Activated CD8-positive, alpha-beta memory T cell treated with anti-CD3 and anti-CD28 coated beads for 36 hours (primary cell): ENCODE measurements at regions not wholly inside any gene's neighbourhood (a gene's known extent, or its start where the extent isn't known, plus 50 kb on each side); places are given as distances from the start of the nearest gene placed in this dataset.

ENCODE experiments used
- CTCF ChIA-PET: fragments of 350-600 bp; sonication (Branson Sonifier 250); formaldehyde crosslinking; loops from one replicate; lab custom pipeline; 2021; ENCODE audit warnings: antibody characterized with exemption; lab: Charles Lee
- POLR2A ChIA-PET: fragments of 350-600 bp; sonication (Branson Sonifier 250); formaldehyde crosslinking; loops from one replicate; lab custom pipeline; 2021; ENCODE audit warnings: antibody characterized with exemption; lab: Charles Lee

GRCh38 chr5:119873611-119874010 is 244.3 kb downstream of the FAM170A start:
- ChIA-PET POLR2A (no interaction called here), CTCF (no interaction called here)

GRCh38 chr5:119876522-119876921 is 247.2 kb downstream of the FAM170A start:
- ChIA-PET POLR2A (no interaction called here), CTCF (no interaction called here)

GRCh38 chr5:119878712-119879111 is 249.4 kb downstream of the FAM170A start:
- POLR2A ChIA-PET: no interaction called here
- CTCF ChIA-PET: no interaction called here

- ChIA-PET CTCF (no interaction called here), POLR2A (no interaction called here)
Observed at GRCh38 chr5:119879446-119879845, 250.1 kb downstream of the FAM170A start.

- ChIA-PET CTCF (no interaction called here), POLR2A (no interaction called here)
Observed at GRCh38 chr5:119895066-119895465, 265.7 kb downstream of the FAM170A start.

- POLR2A ChIA-PET: no interaction called here
- CTCF ChIA-PET: no interaction called here
Observed at GRCh38 chr5:119896826-119897536, 267.6 kb downstream of the FAM170A start.

- ChIA-PET POLR2A (no interaction called here), CTCF (no interaction called here)
Observed at GRCh38 chr5:119897537-119898370, 268.4 kb downstream of the FAM170A start.

GRCh38 chr5:119899981-119900380 is 270.6 kb downstream of the FAM170A start:
- CTCF ChIA-PET: no interaction called here
- POLR2A ChIA-PET: no interaction called here

- ChIA-PET CTCF (no interaction called here), POLR2A (no interaction called here)
Observed at GRCh38 chr5:119902593-119902992, 273.2 kb downstream of the FAM170A start.

GRCh38 chr5:119913425-119913824 is 284.1 kb downstream of the FAM170A start:
- CTCF ChIA-PET: no interaction called here
- POLR2A ChIA-PET: no interaction called here

- CTCF ChIA-PET: no interaction called here
Observed at GRCh38 chr5:119919279-119919678, 289.9 kb downstream of the FAM170A start.

GRCh38 chr5:119926301-119926700 is 296.9 kb downstream of the FAM170A start:
- POLR2A ChIA-PET: no interaction called here
- CTCF ChIA-PET: no interaction called here

More at GRCh38 chr5:119919279-119919678, 289.9 kb downstream of the FAM170A start:
- POLR2A ChIA-PET: no interaction called here

GRCh38 chr5:119928974-119929373 is 299.6 kb downstream of the FAM170A start:
- POLR2A ChIA-PET: no interaction called here
- CTCF ChIA-PET: no interaction called here

GRCh38 chr5:119930490-119930889 is 301.1 kb downstream of the FAM170A start:
- ChIA-PET CTCF (no interaction called here), POLR2A (no interaction called here)

GRCh38 chr5:119943148-119943547 is 313.8 kb downstream of the FAM170A start:
- POLR2A ChIA-PET: no interaction called here
- CTCF ChIA-PET: no interaction called here

- POLR2A ChIA-PET: no interaction called here
Observed at GRCh38 chr5:119945691-119946090, 316.3 kb downstream of the FAM170A start.

GRCh38 chr5:119948162-119948561 is 318.8 kb downstream of the FAM170A start:
- POLR2A ChIA-PET: no interaction called here
- CTCF ChIA-PET: no interaction called here

More at GRCh38 chr5:119945691-119946090, 316.3 kb downstream of the FAM170A start:
- CTCF ChIA-PET: no interaction called here

GRCh38 chr5:119949426-119949999 is 320.2 kb downstream of the FAM170A start:
- ChIA-PET CTCF (no interaction called here), POLR2A (no interaction called here)

- CTCF ChIA-PET: no interaction called here
- POLR2A ChIA-PET: no interaction called here
Observed at GRCh38 chr5:119951330-119951934, 322.1 kb downstream of the FAM170A start.

GRCh38 chr5:119953474-119953873 is 324.1 kb downstream of the FAM170A start:
- POLR2A ChIA-PET: no interaction called here
- CTCF ChIA-PET: no interaction called here
